PC-3 (cell line): ENCODE measurements at regions not wholly inside any gene's neighbourhood (a gene's known extent, or its start where the extent isn't known, plus 50 kb on each side); places are given as distances from the start of the nearest gene placed in this dataset.
A peak's percentile ranks its signal among the peaks of the same experiment; 100 is the strongest.

Experiments
- ATAC-seq: fragments of 200-7000 bp; cut with Tn5 transposase; 2 replicates; pipeline ENCODE4 v1.9.1; 2020; ENCODE audit warnings: mild to moderate bottlenecking, moderate library complexity
- BruUV-seq: library from RNA; stranded (reverse); fragments of 400-500 nt; replicated peaks from 2 replicates; lab custom pipeline; 2021; lab: Mats Ljungman, UMichigan
- CTCF ChIA-PET: fragments of 300-600 bp; sonication (Branson Sonifier 250); formaldehyde crosslinking; loops from one replicate; lab custom pipeline; 2022; ENCODE audit warnings: antibody characterized with exemption; lab: Charles Lee
- POLR2A ChIA-PET: fragments of 300-600 bp; sonication (Branson Sonifier 250); formaldehyde crosslinking; loops from one replicate; lab custom pipeline; 2022; ENCODE audit warnings: antibody characterized with exemption; ENCODE audit not compliant: unreplicated experiment; lab: Charles Lee
- DNase-seq: peaks from one replicate; pipeline ENCODE4 v3.0.0-alpha.2; 2015
- H2AFZ ChIP-seq: fragments of 300-600 bp; sonication (generic); 2 replicates; pipeline ENCODE4 v1.6.0; 2016; ENCODE audit warnings: antibody characterized with exemption, low read length
- H3F3A ChIP-seq: fragments of 300-600 bp; sonication (generic); one replicate; pipeline ENCODE4 v1.6.0; 2017; ENCODE audit warnings: antibody characterized with exemption, low read length, control low read depth, mild to moderate bottlenecking; ENCODE audit not compliant: unreplicated experiment
- H3K27ac ChIP-seq: fragments of 300-600 bp; sonication (generic); 2 replicates; pipeline ENCODE4 v1.5.1; 2016; ENCODE audit warnings: mild to moderate bottlenecking, low read length
- H3K27me3 ChIP-seq: fragments of 300-600 bp; sonication (generic); 2 replicates; pipeline ENCODE4 v1.6.1; 2016; ENCODE audit warnings: low read length, mixed read lengths
- H3K36me3 ChIP-seq: fragments of 300-600 bp; sonication (generic); 2 replicates; pipeline ENCODE4 v1.6.1; 2016; ENCODE audit warnings: low read depth, mixed run types, low read length, mixed read lengths
- H3K4me1 ChIP-seq: fragments of 300-600 bp; sonication (generic); 2 replicates; pipeline ENCODE4 v1.5.1; 2016; ENCODE audit warnings: low read length; ENCODE audit not compliant: insufficient read depth
- H3K4me2 ChIP-seq: fragments of 300-600 bp; sonication (generic); 2 replicates; pipeline ENCODE4 v1.6.0; 2016; ENCODE audit warnings: low read length
- H3K4me3 ChIP-seq: fragments of 300-600 bp; sonication (generic); 2 replicates; pipeline ENCODE4 v1.5.1; 2016; ENCODE audit warnings: mild to moderate bottlenecking, low read length, mixed read lengths
- H3K79me2 ChIP-seq: fragments of 300-600 bp; sonication (generic); 2 replicates; pipeline ENCODE4 v1.6.1; 2017; ENCODE audit warnings: low read length, mixed read lengths
- H3K9ac ChIP-seq: fragments of 300-600 bp; sonication (generic); 2 replicates; pipeline ENCODE4 v1.6.0; 2016; ENCODE audit warnings: mild to moderate bottlenecking, low read length
- H3K9me2 ChIP-seq: fragments of 300-600 bp; sonication (generic); replicated peaks from 2 replicates; pipeline ENCODE4 v1.6.1; 2016; ENCODE audit warnings: mixed run types, low read length, mixed read lengths
- H3K9me3 ChIP-seq: fragments of 300-600 bp; sonication (generic); 2 replicates; pipeline ENCODE4 v1.6.1; 2016; ENCODE audit warnings: low read length, mixed read lengths
- H4K20me1 ChIP-seq: fragments of 300-600 bp; sonication (generic); 2 replicates; pipeline ENCODE4 v1.6.1; 2016; ENCODE audit warnings: low read length, mixed read lengths
- EZH2 ChIP-seq: fragments of 300-600 bp; sonication (generic); IDR thresholded peaks from one replicate; pipeline ENCODE4 v1.6.1; 2017; ENCODE audit warnings: antibody characterized with exemption, mild to moderate bottlenecking, low read length; ENCODE audit not compliant: unreplicated experiment
- EZH2phosphoT487 ChIP-seq: fragments of 300-600 bp; sonication (generic); IDR thresholded peaks from 2 replicates; pipeline ENCODE4 v1.6.1; 2018; ENCODE audit warnings: mild to moderate bottlenecking, antibody characterized with exemption, low read length, borderline replicate concordance
- intact Hi-C: fragments of 100-400 bp; cut with micrococcal nuclease; formaldehyde crosslinking; loops from 2 replicates; pipeline ENCODE4 v1.9.0; 2023
- TF ChIP-seq, protein P1 (sequence below): fragments of 300-600 bp; sonication (generic); conservative IDR thresholded peaks from 2 replicates; pipeline ENCODE4 v1.5.1; 2017; ENCODE audit warnings: antibody characterized with exemption, low read depth, mild to moderate bottlenecking, low read length

DNA sequence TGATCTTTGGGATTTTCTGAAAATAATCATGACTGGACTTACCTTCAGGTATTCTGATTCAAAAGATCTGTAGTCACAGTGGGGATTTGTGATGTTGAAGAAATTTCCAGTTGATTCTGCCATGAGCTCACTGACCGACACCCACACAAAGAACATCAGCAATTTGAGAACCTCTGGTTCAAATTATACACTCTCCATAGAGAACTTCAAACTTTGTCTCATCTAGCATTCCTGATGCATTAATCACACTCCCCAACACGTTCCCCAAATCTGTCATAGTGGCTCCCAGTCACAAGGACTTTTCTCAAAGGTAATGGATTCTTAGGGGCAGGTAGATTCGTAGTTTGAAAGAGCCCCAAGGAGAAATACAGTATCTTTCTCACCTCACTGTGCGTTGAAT, 584.3 kb downstream of the FBXO15 start:
- H3K79me2 ChIP-seq: no peaks in the 10 kb centered on the region
- H2AFZ ChIP-seq: no peak overlapping the region
- H3K9ac ChIP-seq: peak overlapping the region; percentile 30; the same call in 1 of the 2 replicates
- TF ChIP-seq EZH2phosphoT487 (no peak), EZH2 (no peak)
- TF ChIP-seq, protein P1, sequence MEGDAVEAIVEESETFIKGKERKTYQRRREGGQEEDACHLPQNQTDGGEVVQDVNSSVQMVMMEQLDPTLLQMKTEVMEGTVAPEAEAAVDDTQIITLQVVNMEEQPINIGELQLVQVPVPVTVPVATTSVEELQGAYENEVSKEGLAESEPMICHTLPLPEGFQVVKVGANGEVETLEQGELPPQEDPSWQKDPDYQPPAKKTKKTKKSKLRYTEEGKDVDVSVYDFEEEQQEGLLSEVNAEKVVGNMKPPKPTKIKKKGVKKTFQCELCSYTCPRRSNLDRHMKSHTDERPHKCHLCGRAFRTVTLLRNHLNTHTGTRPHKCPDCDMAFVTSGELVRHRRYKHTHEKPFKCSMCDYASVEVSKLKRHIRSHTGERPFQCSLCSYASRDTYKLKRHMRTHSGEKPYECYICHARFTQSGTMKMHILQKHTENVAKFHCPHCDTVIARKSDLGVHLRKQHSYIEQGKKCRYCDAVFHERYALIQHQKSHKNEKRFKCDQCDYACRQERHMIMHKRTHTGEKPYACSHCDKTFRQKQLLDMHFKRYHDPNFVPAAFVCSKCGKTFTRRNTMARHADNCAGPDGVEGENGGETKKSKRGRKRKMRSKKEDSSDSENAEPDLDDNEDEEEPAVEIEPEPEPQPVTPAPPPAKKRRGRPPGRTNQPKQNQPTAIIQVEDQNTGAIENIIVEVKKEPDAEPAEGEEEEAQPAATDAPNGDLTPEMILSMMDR: no peak
- BruUV-seq: no TSS peak
- H3K4me2 ChIP-seq: peak overlapping the region; percentile 55
- H3K9me3 ChIP-seq: no peaks in the 10 kb centered on the region
- DNase-seq: peak; percentile 68
- intact Hi-C loops: loop anchor here (5.0 to 10.0 kb wide), 2 partner anchors 181 to 281 kb away; no protein-coding TSS in a partner anchor
- no peaks in the 10 kb centered on the region for H3K36me3 ChIP-seq
- ATAC-seq: peak; percentile 40
- no peak overlapping the region for H3K4me3 ChIP-seq
- CTCF ChIA-PET: no interaction called here
- POLR2A ChIA-PET: no interaction called here
- peak overlapping the region; percentile 84 for H3K27ac ChIP-seq
- no peaks in the 10 kb centered on the region for H3K27me3 ChIP-seq
- H3F3A ChIP-seq: peaks cover 9% of the 10 kb centered on the region
- H3K4me1 ChIP-seq: peaks cover 19% of the 10 kb centered on the region
- H4K20me1 ChIP-seq: no peaks in the 10 kb centered on the region
- H3K9me2 ChIP-seq: no peaks in the 10 kb centered on the region

DNA sequence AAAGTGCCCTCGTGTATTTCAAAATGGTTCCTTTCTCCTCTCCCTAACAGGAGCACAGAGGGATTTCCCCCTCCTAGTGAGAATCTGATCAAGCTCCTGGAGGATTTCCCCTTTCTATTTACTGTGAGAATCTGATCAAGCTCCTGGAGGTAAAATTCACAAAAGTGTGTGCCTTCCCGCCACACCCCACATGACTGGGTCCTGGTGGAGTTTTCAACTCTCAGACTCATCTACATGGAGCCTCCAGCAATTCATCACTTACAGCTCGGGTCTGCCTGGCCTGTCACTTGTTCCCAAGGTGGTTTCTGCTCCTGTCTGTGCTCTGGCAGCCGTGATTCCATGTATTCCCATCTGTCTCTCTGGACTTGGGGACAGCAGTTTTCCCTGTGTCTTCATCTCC, 590.7 kb downstream of the FBXO15 start:
- Histone ChIP-seq H3K27me3 (no peaks in the 10 kb centered on the region), H3K79me2 (no peaks in the 10 kb centered on the region), H3K4me2 (no peak overlapping the region), H3K9me2 (no peaks in the 10 kb centered on the region), H3K4me3 (no peak overlapping the region), H3K36me3 (no peaks in the 10 kb centered on the region), H3K9ac (no peak overlapping the region), H2AFZ (no peak overlapping the region), H3K9me3 (no peaks in the 10 kb centered on the region), H3K27ac (no peak overlapping the region), H4K20me1 (no peaks in the 10 kb centered on the region), H3F3A (no peaks in the 10 kb centered on the region), H3K4me1 (no peaks in the 10 kb centered on the region)
- BruUV-seq: no TSS peak
- ATAC-seq (no peak), DNase-seq (no peak)
- POLR2A ChIA-PET: no interaction called here
- TF ChIP-seq, protein P1: no peak
- TF ChIP-seq EZH2 (no peak), EZH2phosphoT487 (no peak)
- CTCF ChIA-PET: no interaction called here
- intact Hi-C loops: no loop called here

DNA sequence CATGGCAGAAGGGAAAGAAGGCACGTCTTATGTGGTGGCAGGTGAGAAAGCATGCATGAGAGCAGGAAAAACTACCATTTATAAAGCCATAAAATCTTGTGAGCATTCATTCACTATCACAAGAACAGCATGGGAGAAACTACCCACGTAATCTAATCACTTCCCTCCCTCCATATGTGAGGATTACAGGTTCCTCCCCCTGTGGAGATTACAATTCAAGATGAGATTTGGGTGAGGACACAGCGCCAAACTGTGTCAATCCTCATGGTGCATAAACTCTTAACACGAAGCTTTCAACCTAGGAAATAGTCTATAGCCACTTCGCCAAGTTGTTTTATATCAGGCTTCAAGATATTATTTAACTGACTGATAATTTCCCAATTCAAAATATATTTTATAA, 595.5 kb downstream of the FBXO15 start:
- H3K9ac ChIP-seq: no peak overlapping the region
- no peak overlapping the region for H2AFZ ChIP-seq
- no peak for ATAC-seq
- no peak overlapping the region for H3K4me2 ChIP-seq
- no peaks in the 10 kb centered on the region for H3F3A ChIP-seq
- no peak overlapping the region for H3K27ac ChIP-seq
- no peaks in the 10 kb centered on the region for H3K27me3 ChIP-seq
- CTCF ChIA-PET: no interaction called here
- intact Hi-C loops: no loop called here
- no peak overlapping the region for H3K4me3 ChIP-seq
- no peak for DNase-seq
- no peaks in the 10 kb centered on the region for H3K79me2 ChIP-seq
- POLR2A ChIA-PET: no interaction called here
- no peaks in the 10 kb centered on the region for H4K20me1 ChIP-seq
- H3K36me3 ChIP-seq: no peaks in the 10 kb centered on the region
- H3K4me1 ChIP-seq: no peaks in the 10 kb centered on the region
- BruUV-seq: no TSS peak
- TF ChIP-seq EZH2: no peak
- TF ChIP-seq, protein P1: no peak
- no peak for TF ChIP-seq EZH2phosphoT487
- H3K9me2 ChIP-seq: no peaks in the 10 kb centered on the region
- no peaks in the 10 kb centered on the region for H3K9me3 ChIP-seq
